Right atrium auricular region (tissue), 2 donors: ENCODE measurements at regions not wholly inside any gene's neighbourhood (a gene's known extent, or its start where the extent isn't known, plus 50 kb on each side); places are given as distances from the start of the nearest gene placed in this dataset.
A peak's percentile ranks its signal among the peaks of the same experiment; 100 is the strongest.

Experiments used
- DNase-seq: peaks from one replicate; pipeline ENCODE4 v3.0.0-alpha.2; 2019; ENCODE audit warnings: low spot score
- H3K27ac ChIP-seq, 2 donors: fragments of 200-600 bp; sonication (generic); 1 replicate in 1 of 2; 2 replicates in 1 of 2; pipeline ENCODE4 v1.5.1; 2016 to 2019
- H3K27me3 ChIP-seq, 2 donors: fragments of 200-600 bp; sonication (generic); one replicate each; pipeline versions ENCODE4 v1.5.1 to v1.6.0; 2017 to 2019
- H3K36me3 ChIP-seq: fragments of 200-600 bp; sonication (generic); one replicate; pipeline ENCODE4 v1.5.1; 2016
- H3K4me1 ChIP-seq, 2 donors: fragments of 200-600 bp; sonication (generic); one replicate each; pipeline versions ENCODE4 v1.5.1 to v1.6.0; 2017 to 2019
- H3K4me3 ChIP-seq, 2 donors: fragments of 200-600 bp; sonication (generic); 1 replicate in 1 of 2; 2 replicates in 1 of 2; pipeline ENCODE4 v1.5.1; 2017 to 2019; ENCODE audit warnings: mild to moderate bottlenecking in 1 of 2, moderate library complexity in 1 of 2
- H3K9me3 ChIP-seq, 2 donors: fragments of 200-600 bp; sonication (generic); one replicate each; pipeline ENCODE4 v1.5.1; 2019
- CTCF ChIP-seq, 2 donors: fragments of 200-600 bp; sonication (generic); IDR thresholded peaks; one replicate each; pipeline ENCODE4 v1.5.1; 2019; ENCODE audit warnings: antibody characterized with exemption in 2 of 2

- no peaks in the 10 kb centered on the region for H3K9me3 ChIP-seq
- no peaks in the 10 kb centered on the region for H3K36me3 ChIP-seq
- no peak overlapping the region for H3K27ac ChIP-seq
- TF ChIP-seq CTCF (IDR thresholded peaks at IDR 0.05) = no peak
- H3K4me1 ChIP-seq = no peaks in the 10 kb centered on the region
- no peaks in the 10 kb centered on the region for H3K27me3 ChIP-seq
- H3K4me3 ChIP-seq = no peak overlapping the region
- no peak for DNase-seq
Measured at GRCh38 chr4:104025251-104025650, 305.5 kb upstream of the TACR3 start.

GRCh38 chr4:104022831-104023230, 303.0 kb upstream of the TACR3 start:
- Histone ChIP-seq H3K36me3 (no peaks in the 10 kb centered on the region), H3K4me3 (no peak overlapping the region), H3K27me3 (no peaks in the 10 kb centered on the region), H3K27ac (no peak overlapping the region), H3K9me3 (no peaks in the 10 kb centered on the region), H3K4me1 (no peaks in the 10 kb centered on the region)
- no peak for TF ChIP-seq CTCF (IDR thresholded peaks at IDR 0.05)
- no peak for DNase-seq

- H3K36me3 ChIP-seq = no peaks in the 10 kb centered on the region
- H3K27ac ChIP-seq = no peak overlapping the region
- DNase-seq = no peak
- no peaks in the 10 kb centered on the region for H3K4me1 ChIP-seq
- no peaks in the 10 kb centered on the region for H3K27me3 ChIP-seq
- no peak for TF ChIP-seq CTCF (IDR thresholded peaks at IDR 0.05)
- no peak overlapping the region for H3K4me3 ChIP-seq
- H3K9me3 ChIP-seq = no peaks in the 10 kb centered on the region
Measured at GRCh38 chr4:104022226-104022625, 302.4 kb upstream of the TACR3 start.

GRCh38 chr4:104020641-104021040, 300.9 kb upstream of the TACR3 start:
- TF ChIP-seq CTCF (IDR thresholded peaks at IDR 0.05) = no peak
- Histone ChIP-seq H3K4me3 (no peak overlapping the region), H3K27ac (no peak overlapping the region), H3K27me3 (no peaks in the 10 kb centered on the region), H3K9me3 (no peaks in the 10 kb centered on the region), H3K36me3 (no peaks in the 10 kb centered on the region), H3K4me1 (no peaks in the 10 kb centered on the region)
- DNase-seq = no peak

GRCh38 chr4:104017213-104017612, 297.4 kb upstream of the TACR3 start:
- Histone ChIP-seq H3K4me1 (no peaks in the 10 kb centered on the region), H3K9me3 (no peaks in the 10 kb centered on the region), H3K36me3 (no peaks in the 10 kb centered on the region), H3K4me3 (no peak overlapping the region), H3K27ac (no peak overlapping the region), H3K27me3 (no peaks in the 10 kb centered on the region)
- no peak for DNase-seq
- no peak for TF ChIP-seq CTCF (IDR thresholded peaks at IDR 0.05)

GRCh38 chr4:104015680-104016079, 295.9 kb upstream of the TACR3 start:
- TF ChIP-seq CTCF (IDR thresholded peaks at IDR 0.05) = peak in 1 of 2 donors; percentile 36
- Histone ChIP-seq H3K36me3 (no peaks in the 10 kb centered on the region), H3K9me3 (no peaks in the 10 kb centered on the region), H3K27me3 (no peaks in the 10 kb centered on the region), H3K4me3 (no peak overlapping the region), H3K27ac (no peak overlapping the region), H3K4me1 (no peaks in the 10 kb centered on the region)
- DNase-seq = no peak
